ENCODE measurements at regions not wholly inside any gene's neighbourhood (a gene's known extent, or its start where the extent isn't known, plus 50 kb on each side); places are given as distances from the start of the nearest gene placed in this dataset.

DNA sequence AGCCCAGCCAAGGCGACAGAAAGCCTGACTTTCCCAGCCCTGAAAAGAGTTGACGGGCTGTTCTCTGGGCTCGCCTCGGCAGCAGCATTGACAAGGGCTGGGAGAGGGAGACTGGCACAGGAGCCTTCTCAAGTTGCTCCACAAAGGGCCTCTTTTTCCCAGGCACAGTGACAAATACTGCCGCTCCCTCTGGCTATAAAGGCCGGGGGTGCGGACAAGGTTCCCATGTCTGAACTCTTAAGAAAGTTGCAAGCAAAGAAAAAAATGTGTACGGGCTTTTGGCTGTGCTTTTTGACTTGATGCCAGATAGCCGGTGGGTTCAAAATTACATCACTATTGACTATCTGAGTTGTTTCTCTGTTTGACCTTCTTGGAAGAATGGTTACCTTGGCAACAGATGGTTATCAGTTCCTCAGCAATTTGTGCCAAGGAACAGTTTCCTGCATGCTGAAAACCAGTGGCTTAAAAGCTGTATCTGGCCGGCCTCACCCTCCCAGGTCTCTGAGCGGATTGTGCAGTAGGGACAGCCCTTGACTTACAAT is 115.9 kb upstream of the EEPD1 start:
- Histone ChIP-seq H3K27me3 (ENCODE audit: control insufficient read depth in 1 of 2, insufficient read depth in 2 of 2, low read length in 2 of 2) (no peaks in the 10 kb centered on the region), H3K4me1 (ENCODE audit: control insufficient read depth in 2 of 2, insufficient read depth in 2 of 2, low read length in 1 of 2) (peaks cover 0 to 7% of the 10 kb centered on the region in 2 donors), H3K4me3 (ENCODE audit: low read depth in 1 of 2, low read length in 2 of 2) (no peak overlapping the region), H3K9me3 (ENCODE audit: control insufficient read depth in 2 of 2, insufficient read depth in 1 of 2, low read depth in 1 of 2, low read length in 1 of 2) (no peaks in the 10 kb centered on the region), H3K36me3 (ENCODE audit: control insufficient read depth in 2 of 2, insufficient read depth in 2 of 2, low read length in 1 of 2) (no peaks in the 10 kb centered on the region), H3K27ac (ENCODE audit: low read depth in 2 of 2, low read length in 1 of 2) (peak overlapping the region; percentile 50 to 69)
- WGBS, 2 donors, result 17 to 19% methylated on average over 11 of the region's 11 CpGs

DNA sequence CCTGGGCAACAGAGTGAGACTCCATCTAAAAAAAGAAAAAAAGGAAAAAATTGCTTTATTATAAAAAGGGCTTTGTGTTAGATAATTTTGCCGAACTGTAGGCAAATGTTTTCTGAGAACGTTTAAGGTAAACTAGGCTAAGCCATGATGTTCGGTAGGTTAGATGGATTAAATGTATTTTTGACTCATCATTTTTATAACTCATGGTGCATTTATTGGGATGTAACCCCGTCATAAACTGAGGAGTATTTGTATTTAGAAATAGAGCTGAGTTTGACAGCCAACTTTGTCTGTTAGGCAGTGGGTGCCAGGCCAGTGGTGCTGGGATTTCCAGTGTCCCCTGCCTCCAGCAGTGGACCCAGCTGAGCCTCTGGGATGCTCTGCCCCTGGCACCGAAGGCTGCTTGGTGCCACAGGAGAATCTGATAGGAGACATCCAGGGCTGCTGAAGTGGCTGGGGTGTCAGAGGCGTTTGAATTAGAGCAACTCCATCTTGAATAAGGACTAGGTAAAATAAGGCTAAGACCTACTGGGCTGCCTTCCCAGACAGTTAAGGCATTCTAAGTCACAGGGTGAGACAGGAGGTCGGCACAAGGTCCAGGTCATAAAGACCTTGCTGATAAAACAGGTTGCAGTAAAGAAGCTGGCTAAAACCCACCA is 114.9 kb upstream of the EEPD1 start:
- Histone ChIP-seq H3K36me3 (ENCODE audit: control insufficient read depth in 2 of 2, insufficient read depth in 2 of 2, low read length in 1 of 2) (no peaks in the 10 kb centered on the region), H3K27ac (ENCODE audit: low read depth in 2 of 2, low read length in 1 of 2) (no peak overlapping the region), H3K4me1 (ENCODE audit: control insufficient read depth in 2 of 2, insufficient read depth in 2 of 2, low read length in 1 of 2) (peaks cover 0 to 7% of the 10 kb centered on the region in 2 donors), H3K4me3 (ENCODE audit: low read depth in 1 of 2, low read length in 2 of 2) (no peak overlapping the region), H3K9me3 (ENCODE audit: control insufficient read depth in 2 of 2, insufficient read depth in 1 of 2, low read depth in 1 of 2, low read length in 1 of 2) (no peaks in the 10 kb centered on the region), H3K27me3 (ENCODE audit: control insufficient read depth in 1 of 2, insufficient read depth in 2 of 2, low read length in 2 of 2) (no peaks in the 10 kb centered on the region)
- 87 to 92% methylated on average over 7 of the region's 7 CpGs for WGBS, 2 donors

DNA sequence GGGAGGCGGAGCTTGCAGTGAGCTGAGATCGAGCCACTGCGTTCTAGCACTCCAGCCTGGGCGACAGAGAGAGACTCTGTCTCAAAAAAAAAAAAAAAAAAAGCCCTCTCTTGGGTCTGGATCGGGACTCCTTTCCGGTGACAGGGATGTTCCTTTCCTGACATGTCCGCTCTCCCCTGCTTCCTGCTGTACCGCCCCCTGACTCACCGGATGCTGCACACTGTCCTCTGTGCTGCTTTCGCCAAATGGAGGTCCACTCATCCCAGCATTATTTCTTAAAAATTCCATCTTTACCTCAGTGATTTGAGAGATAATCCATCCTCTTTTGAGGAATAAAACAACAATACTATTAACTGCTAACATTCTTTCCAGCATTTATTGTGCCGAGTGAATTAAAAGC is 113.8 kb upstream of the EEPD1 start:
- Histone ChIP-seq H3K9me3 (ENCODE audit: control insufficient read depth in 2 of 2, insufficient read depth in 1 of 2, low read depth in 1 of 2, low read length in 1 of 2) (no peaks in the 10 kb centered on the region), H3K27ac (ENCODE audit: low read depth in 2 of 2, low read length in 1 of 2) (no peak overlapping the region), H3K4me1 (ENCODE audit: control insufficient read depth in 2 of 2, insufficient read depth in 2 of 2, low read length in 1 of 2) (peaks cover 0 to 7% of the 10 kb centered on the region in 2 donors), H3K27me3 (ENCODE audit: control insufficient read depth in 1 of 2, insufficient read depth in 2 of 2, low read length in 2 of 2) (no peaks in the 10 kb centered on the region), H3K36me3 (ENCODE audit: control insufficient read depth in 2 of 2, insufficient read depth in 2 of 2, low read length in 1 of 2) (no peaks in the 10 kb centered on the region), H3K4me3 (ENCODE audit: low read depth in 1 of 2, low read length in 2 of 2) (no peak overlapping the region)
- 74 to 86% methylated on average over 11 of the region's 11 CpGs for WGBS, 2 donors

DNA sequence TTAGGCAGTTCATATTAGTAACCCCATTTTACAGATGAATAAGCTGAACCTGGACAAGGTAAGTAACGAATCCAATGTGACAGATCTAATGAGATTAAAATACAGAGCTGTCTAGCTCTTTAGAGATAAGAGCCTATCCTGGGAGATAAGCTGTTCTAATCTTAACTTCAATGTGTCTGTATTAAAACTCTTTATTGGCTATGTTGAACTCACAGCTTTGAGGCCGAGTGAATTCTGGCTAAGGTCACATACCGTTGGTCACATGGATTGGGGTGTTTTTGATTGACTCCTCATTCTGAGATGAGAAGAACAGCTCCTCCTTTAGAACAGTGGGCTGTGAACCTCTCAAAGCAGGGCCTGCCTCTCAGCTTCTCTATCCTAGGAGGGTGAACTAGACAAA is 113.4 kb upstream of the EEPD1 start:
- no peaks in the 10 kb centered on the region for H3K36me3 ChIP-seq (ENCODE audit: control insufficient read depth in 2 of 2, insufficient read depth in 2 of 2, low read length in 1 of 2)
- H3K4me1 ChIP-seq (ENCODE audit: control insufficient read depth in 2 of 2, insufficient read depth in 2 of 2, low read length in 1 of 2), result peaks cover 0 to 7% of the 10 kb centered on the region in 2 donors
- H3K27me3 ChIP-seq (ENCODE audit: control insufficient read depth in 1 of 2, insufficient read depth in 2 of 2, low read length in 2 of 2), result no peaks in the 10 kb centered on the region
- H3K4me3 ChIP-seq (ENCODE audit: low read depth in 1 of 2, low read length in 2 of 2), result no peak overlapping the region
- no peaks in the 10 kb centered on the region for H3K9me3 ChIP-seq (ENCODE audit: control insufficient read depth in 2 of 2, insufficient read depth in 1 of 2, low read depth in 1 of 2, low read length in 1 of 2)
- no peak overlapping the region for H3K27ac ChIP-seq (ENCODE audit: low read depth in 2 of 2, low read length in 1 of 2)
- WGBS, 2 donors, result 76 to 83% methylated on average over 3 of the region's 3 CpGs

DNA sequence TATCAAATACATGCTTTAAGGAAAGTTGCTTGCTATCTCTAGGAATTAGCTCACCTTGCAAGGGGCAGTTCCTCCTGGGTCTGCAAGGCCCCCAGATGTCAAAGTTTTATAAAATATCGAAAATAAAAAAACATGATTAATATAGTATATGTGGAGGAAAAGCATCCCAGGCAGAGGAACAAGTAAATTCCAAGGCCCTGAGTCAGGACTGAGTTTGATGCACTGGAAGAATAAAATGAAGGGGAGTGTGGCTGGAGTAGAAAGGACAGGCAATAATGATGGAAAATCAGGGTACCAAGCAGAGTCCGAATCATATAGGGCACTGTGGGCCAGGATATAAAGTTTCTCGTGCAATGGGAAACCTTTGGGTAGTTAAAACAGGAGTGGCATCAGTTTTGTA is 112.4 kb upstream of the EEPD1 start:
- no peak overlapping the region for H3K27ac ChIP-seq (ENCODE audit: low read depth in 2 of 2, low read length in 1 of 2)
- H3K4me3 ChIP-seq (ENCODE audit: low read depth in 1 of 2, low read length in 2 of 2), result no peak overlapping the region

DNA sequence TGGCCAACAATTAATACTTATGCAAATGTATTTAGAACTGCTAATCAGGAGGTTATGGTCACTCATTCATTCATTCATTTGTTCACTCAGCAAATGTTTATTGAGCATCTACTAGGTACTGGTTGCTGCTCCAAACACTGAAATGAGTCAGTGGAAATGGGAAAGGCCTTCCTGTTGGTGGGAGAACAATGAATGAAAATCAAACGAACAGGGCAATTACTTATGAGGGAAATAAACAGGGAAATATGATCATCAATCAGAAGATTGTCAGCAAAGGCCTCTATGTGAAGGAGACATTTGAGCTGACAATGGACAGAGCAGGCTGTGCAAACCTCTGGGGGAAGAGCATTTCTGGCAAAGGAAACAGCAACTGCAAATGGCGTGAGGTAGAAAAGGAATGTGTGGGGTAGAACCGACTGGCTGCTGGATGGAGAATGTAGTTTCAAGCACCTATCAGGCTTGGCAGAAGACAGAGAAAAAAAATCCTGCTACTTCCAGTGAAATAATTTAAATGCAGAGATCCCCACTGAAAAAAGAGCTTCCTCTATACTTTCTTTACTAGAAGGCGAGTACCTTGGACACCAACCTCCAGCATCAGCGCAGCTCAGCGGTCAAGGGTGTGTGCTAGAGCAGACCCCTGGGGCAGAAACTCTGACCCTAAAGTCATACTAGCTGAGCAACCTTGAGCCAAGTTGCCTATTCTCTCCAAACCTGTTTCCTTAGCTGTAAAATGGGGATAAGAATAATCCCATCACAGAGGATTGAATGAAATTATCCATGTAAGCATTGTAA is 108.8 kb upstream of the EEPD1 start:
- Histone ChIP-seq H3K27me3 (ENCODE audit: control insufficient read depth in 1 of 2, insufficient read depth in 2 of 2, low read length in 2 of 2) (no peaks in the 10 kb centered on the region), H3K4me1 (ENCODE audit: control insufficient read depth in 2 of 2, insufficient read depth in 2 of 2, low read length in 1 of 2) (no peaks in the 10 kb centered on the region), H3K36me3 (ENCODE audit: control insufficient read depth in 2 of 2, insufficient read depth in 2 of 2, low read length in 1 of 2) (no peaks in the 10 kb centered on the region), H3K4me3 (ENCODE audit: low read depth in 1 of 2, low read length in 2 of 2) (no peak overlapping the region), H3K27ac (ENCODE audit: low read depth in 2 of 2, low read length in 1 of 2) (no peak overlapping the region), H3K9me3 (ENCODE audit: control insufficient read depth in 2 of 2, insufficient read depth in 1 of 2, low read depth in 1 of 2, low read length in 1 of 2) (no peaks in the 10 kb centered on the region)
- WGBS, 2 donors, result 75 to 76% methylated on average over 6 of the region's 6 CpGs

More for the DNA sequence above, 112.4 kb upstream of the EEPD1 start:
- H3K9me3 ChIP-seq (ENCODE audit: control insufficient read depth in 2 of 2, insufficient read depth in 1 of 2, low read depth in 1 of 2, low read length in 1 of 2), result no peaks in the 10 kb centered on the region
- H3K27me3 ChIP-seq (ENCODE audit: control insufficient read depth in 1 of 2, insufficient read depth in 2 of 2, low read length in 2 of 2), result no peaks in the 10 kb centered on the region
- no peaks in the 10 kb centered on the region for H3K36me3 ChIP-seq (ENCODE audit: control insufficient read depth in 2 of 2, insufficient read depth in 2 of 2, low read length in 1 of 2)
- WGBS, 2 donors, result 92% methylated on average over 3 of the region's 3 CpGs
- H3K4me1 ChIP-seq (ENCODE audit: control insufficient read depth in 2 of 2, insufficient read depth in 2 of 2, low read length in 1 of 2), result peaks cover 0 to 7% of the 10 kb centered on the region in 2 donors

DNA sequence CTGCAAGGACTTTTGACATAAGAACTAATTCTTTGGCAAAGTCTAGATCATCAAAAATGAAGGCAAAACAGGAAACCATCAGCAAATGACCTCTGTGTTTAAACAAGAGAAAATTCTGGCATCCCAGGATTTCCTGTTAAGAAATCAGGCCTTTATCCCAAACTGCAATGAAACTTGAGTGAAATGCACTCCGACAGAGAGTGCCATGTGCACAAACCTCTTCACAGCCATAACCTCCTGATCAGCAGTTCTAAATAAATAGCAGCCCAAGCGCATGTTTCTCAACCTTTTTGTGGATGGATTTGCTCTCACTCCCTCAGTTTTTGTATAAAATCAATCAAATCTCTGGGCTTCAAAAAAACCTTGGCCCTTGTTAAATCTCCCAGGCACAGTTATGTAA is 107.7 kb upstream of the EEPD1 start:
- Histone ChIP-seq H3K9me3 (ENCODE audit: control insufficient read depth in 2 of 2, insufficient read depth in 1 of 2, low read depth in 1 of 2, low read length in 1 of 2) (no peaks in the 10 kb centered on the region), H3K4me3 (ENCODE audit: low read depth in 1 of 2, low read length in 2 of 2) (no peak overlapping the region), H3K27ac (ENCODE audit: low read depth in 2 of 2, low read length in 1 of 2) (no peak overlapping the region), H3K36me3 (ENCODE audit: control insufficient read depth in 2 of 2, insufficient read depth in 2 of 2, low read length in 1 of 2) (no peaks in the 10 kb centered on the region), H3K4me1 (ENCODE audit: control insufficient read depth in 2 of 2, insufficient read depth in 2 of 2, low read length in 1 of 2) (no peaks in the 10 kb centered on the region), H3K27me3 (ENCODE audit: control insufficient read depth in 1 of 2, insufficient read depth in 2 of 2, low read length in 2 of 2) (no peaks in the 10 kb centered on the region)
- WGBS, 2 donors, result 71 to 85% methylated on average over 2 of the region's 2 CpGs

DNA sequence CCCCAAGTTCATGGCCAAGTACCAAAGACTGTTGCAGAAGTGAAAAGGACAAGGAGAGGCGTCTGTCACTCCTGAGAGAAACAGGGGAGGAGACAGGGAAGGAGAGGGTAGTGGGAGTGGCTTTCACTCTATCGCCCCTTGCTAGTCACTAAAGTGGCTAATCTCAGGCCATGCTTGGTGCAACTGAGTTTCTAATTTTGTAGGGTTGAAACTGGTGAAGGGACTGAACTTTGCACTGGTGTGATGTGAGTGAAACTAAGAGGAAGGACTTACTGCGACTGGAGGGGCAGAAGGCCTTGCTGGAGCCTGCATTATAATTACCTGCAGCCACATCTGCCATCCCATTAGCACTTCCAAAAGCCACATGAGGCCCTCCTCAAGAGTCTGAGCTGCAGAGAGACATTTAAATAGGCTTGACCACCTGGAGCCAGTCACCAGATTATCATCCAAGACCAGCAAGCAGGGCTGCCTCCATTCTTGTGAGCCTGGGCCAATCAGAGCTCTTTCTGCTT is 107.2 kb upstream of the EEPD1 start:
- WGBS, 2 donors, result 71 to 83% methylated on average over 3 of the region's 3 CpGs
- Histone ChIP-seq H3K36me3 (ENCODE audit: control insufficient read depth in 2 of 2, insufficient read depth in 2 of 2, low read length in 1 of 2) (no peaks in the 10 kb centered on the region), H3K27ac (ENCODE audit: low read depth in 2 of 2, low read length in 1 of 2) (peak overlapping the region in 1 of 2 donors; percentile 2), H3K27me3 (ENCODE audit: control insufficient read depth in 1 of 2, insufficient read depth in 2 of 2, low read length in 2 of 2) (no peaks in the 10 kb centered on the region), H3K9me3 (ENCODE audit: control insufficient read depth in 2 of 2, insufficient read depth in 1 of 2, low read depth in 1 of 2, low read length in 1 of 2) (no peaks in the 10 kb centered on the region), H3K4me3 (ENCODE audit: low read depth in 1 of 2, low read length in 2 of 2) (no peak overlapping the region), H3K4me1 (ENCODE audit: control insufficient read depth in 2 of 2, insufficient read depth in 2 of 2, low read length in 1 of 2) (no peaks in the 10 kb centered on the region)

DNA sequence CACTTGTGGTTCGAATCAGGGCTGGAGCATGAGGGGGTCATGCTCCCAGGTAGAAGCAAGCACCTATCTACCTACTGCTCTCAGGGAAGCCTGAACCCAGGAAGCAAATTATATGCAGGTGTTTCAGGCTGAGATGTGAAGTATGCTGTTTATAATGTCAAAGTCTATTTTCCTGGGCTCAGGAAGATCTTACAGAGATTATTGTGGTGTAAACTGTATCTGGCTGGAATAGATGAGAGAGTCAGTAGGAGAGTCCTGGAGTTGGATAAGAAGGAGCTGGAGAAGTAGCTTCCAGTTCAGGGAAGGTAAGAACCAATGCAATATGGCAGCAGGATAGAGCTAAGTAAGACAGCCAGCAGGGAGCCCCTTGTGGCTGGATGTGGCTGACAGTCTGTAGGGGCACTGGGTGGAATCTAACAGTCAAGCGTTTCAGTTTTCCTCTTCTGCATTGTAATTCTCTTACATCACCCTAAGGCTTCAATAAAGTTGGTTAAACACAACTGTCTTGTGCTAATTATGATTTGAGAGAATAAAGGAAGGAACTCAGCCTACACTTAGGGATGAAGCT is 105.9 kb upstream of the EEPD1 start:
- no peaks in the 10 kb centered on the region for H3K9me3 ChIP-seq (ENCODE audit: control insufficient read depth in 2 of 2, insufficient read depth in 1 of 2, low read depth in 1 of 2, low read length in 1 of 2)
- 85 to 88% methylated on average over 2 of the region's 2 CpGs for WGBS, 2 donors
- no peaks in the 10 kb centered on the region for H3K36me3 ChIP-seq (ENCODE audit: control insufficient read depth in 2 of 2, insufficient read depth in 2 of 2, low read length in 1 of 2)
- H3K27me3 ChIP-seq (ENCODE audit: control insufficient read depth in 1 of 2, insufficient read depth in 2 of 2, low read length in 2 of 2), result no peaks in the 10 kb centered on the region
- H3K4me3 ChIP-seq (ENCODE audit: low read depth in 1 of 2, low read length in 2 of 2), result no peak overlapping the region
- H3K27ac ChIP-seq (ENCODE audit: low read depth in 2 of 2, low read length in 1 of 2), result no peak overlapping the region
- H3K4me1 ChIP-seq (ENCODE audit: control insufficient read depth in 2 of 2, insufficient read depth in 2 of 2, low read length in 1 of 2), result no peaks in the 10 kb centered on the region
